Frontal cortex (tissue), 3 donors: ENCODE measurements at regions not wholly inside any gene's neighbourhood (a gene's known extent, or its start where the extent isn't known, plus 50 kb on each side); places are given as distances from the start of the nearest gene placed in this dataset.

ENCODE experiments used
- DNase-seq, 2 donors: peaks; one replicate each; pipeline ENCODE4 v3.0.0; 2012; ENCODE audit warnings: low spot score in 2 of 2
- FAIRE-seq: peaks from 2 replicates; lab custom pipeline; 2012; peaks lifted over from hg19 to GRCh38; lab: Jason Lieb, UNC
- donor health status: control.
- donor health status: control.
- donor health status: control.

GRCh38 chr16:63578791-63579190, 1542.6 kb upstream of the CDH8 start:
- DNase-seq (no peak), FAIRE-seq (no peak)

GRCh38 chr16:63577891-63578290, 1541.7 kb upstream of the CDH8 start:
- FAIRE-seq (no peak), DNase-seq (no peak)

- FAIRE-seq = no peak
- DNase-seq = no peak
Observed at GRCh38 chr16:63575041-63575440, 1538.8 kb upstream of the CDH8 start.

GRCh38 chr16:63568164-63568563, 1531.9 kb upstream of the CDH8 start:
- DNase-seq (no peak), FAIRE-seq (no peak)

- DNase-seq = no peak
- no peak for FAIRE-seq
Observed at GRCh38 chr16:63563819-63564505, 1527.7 kb upstream of the CDH8 start.

- DNase-seq (no peak), FAIRE-seq (no peak)
Observed at GRCh38 chr16:63553980-63554379, 1517.7 kb upstream of the CDH8 start.

GRCh38 chr16:63539276-63539675, 1503.0 kb upstream of the CDH8 start:
- no peak for DNase-seq
- FAIRE-seq = no peak

GRCh38 chr16:63530974-63531373, 1494.7 kb upstream of the CDH8 start:
- no peak for DNase-seq
- FAIRE-seq = no peak

- DNase-seq (no peak), FAIRE-seq (no peak)
Observed at GRCh38 chr16:63530208-63530607, 1494.0 kb upstream of the CDH8 start.

GRCh38 chr16:63527404-63527803, 1491.2 kb upstream of the CDH8 start:
- DNase-seq (no peak), FAIRE-seq (no peak)

- FAIRE-seq (no peak), DNase-seq (no peak)
Observed at GRCh38 chr16:63516394-63516793, 1480.2 kb upstream of the CDH8 start.

- DNase-seq (no peak), FAIRE-seq (no peak)
Observed at GRCh38 chr16:63512910-63513309, 1476.7 kb upstream of the CDH8 start.

GRCh38 chr16:63497408-63497807, 1461.2 kb upstream of the CDH8 start:
- DNase-seq = no peak
- FAIRE-seq = peak; percentile 3

GRCh38 chr16:63496282-63496681, 1460.0 kb upstream of the CDH8 start:
- DNase-seq (no peak), FAIRE-seq (no peak)

- no peak for DNase-seq
- no peak for FAIRE-seq
Observed at GRCh38 chr16:63488955-63489354, 1452.7 kb upstream of the CDH8 start.

- FAIRE-seq = no peak
- DNase-seq = no peak
Observed at GRCh38 chr16:63481060-63481459, 1444.8 kb upstream of the CDH8 start.

- DNase-seq = no peak
- FAIRE-seq = no peak
Observed at GRCh38 chr16:63473725-63474124, 1437.5 kb upstream of the CDH8 start.

GRCh38 chr16:63467513-63467912, 1431.3 kb upstream of the CDH8 start:
- FAIRE-seq = no peak
- DNase-seq = no peak

- no peak for FAIRE-seq
Observed at GRCh38 chr16:63462316-63462715, 1426.1 kb upstream of the CDH8 start.

GRCh38 chr16:63461248-63461841, 1425.1 kb upstream of the CDH8 start:
- peak in 1 of 2 donors; percentile 5 for DNase-seq
- FAIRE-seq = peak; percentile 42

More at GRCh38 chr16:63462316-63462715, 1426.1 kb upstream of the CDH8 start:
- DNase-seq = no peak

GRCh38 chr16:63458846-63459245, 1422.6 kb upstream of the CDH8 start:
- no peak for FAIRE-seq
- DNase-seq = no peak

- FAIRE-seq (no peak), DNase-seq (no peak)
Observed at GRCh38 chr16:63457869-63458268, 1421.6 kb upstream of the CDH8 start.
